ENCODE measurements at regions not wholly inside any gene's neighbourhood (a gene's known extent, or its start where the extent isn't known, plus 50 kb on each side); places are given as distances from the start of the nearest gene placed in this dataset.

GRCh38 chr2:198405311-198405710 lies 600.9 kb downstream of the PLCL1 start:
- TF ChIP-seq CTCF (IDR thresholded peaks at IDR 0.05), result no peak
- TF ChIP-seq EP300 (IDR thresholded peaks at IDR 0.05), result no peak

All from stomach (tissue), 4 donors.